ENCODE measurements at regions not wholly inside any gene's neighbourhood (a gene's known extent, or its start where the extent isn't known, plus 50 kb on each side); places are given as distances from the start of the nearest gene placed in this dataset.

DNA sequence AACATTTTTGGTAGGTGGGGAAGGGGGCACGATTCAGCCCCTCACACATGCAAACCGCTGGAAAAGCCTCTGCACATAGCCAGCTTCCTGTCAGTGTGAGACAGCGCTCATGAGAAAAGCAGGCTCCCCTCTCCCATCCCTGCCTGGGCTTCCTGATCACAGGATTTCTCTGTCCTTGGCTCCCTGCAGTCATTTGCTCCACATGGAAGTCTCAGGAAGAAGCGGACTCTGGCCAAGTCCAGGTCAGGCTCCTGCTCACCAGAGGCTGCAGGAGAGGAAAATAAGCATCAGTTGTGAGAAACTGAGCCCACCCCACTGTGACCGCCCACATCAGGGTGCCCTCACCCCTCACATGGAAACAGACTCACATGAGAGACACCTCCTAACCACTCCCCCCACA, 664.3 kb upstream of the TENM3 start:
- DNase-seq: no peak

DNA sequence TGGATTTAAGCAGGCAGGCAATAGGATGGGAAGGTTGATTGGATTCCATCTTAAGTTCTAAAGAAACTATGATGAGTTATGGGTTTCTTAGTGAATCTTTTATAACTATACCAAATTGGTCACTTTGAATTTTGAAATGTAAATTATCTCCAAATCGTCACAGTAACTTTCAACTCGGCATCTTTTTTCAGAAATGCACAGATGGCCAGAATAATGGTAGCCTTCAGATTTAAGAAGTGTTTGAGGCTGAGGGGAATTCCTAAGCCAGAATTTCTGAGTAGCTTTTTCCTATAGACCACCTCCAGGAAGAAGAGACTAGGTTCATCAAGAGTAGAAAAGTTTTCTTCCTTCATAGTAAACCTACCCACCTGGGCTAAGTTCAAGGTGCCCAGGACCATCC, 663.7 kb upstream of the TENM3 start:
- no peak for DNase-seq

DNA sequence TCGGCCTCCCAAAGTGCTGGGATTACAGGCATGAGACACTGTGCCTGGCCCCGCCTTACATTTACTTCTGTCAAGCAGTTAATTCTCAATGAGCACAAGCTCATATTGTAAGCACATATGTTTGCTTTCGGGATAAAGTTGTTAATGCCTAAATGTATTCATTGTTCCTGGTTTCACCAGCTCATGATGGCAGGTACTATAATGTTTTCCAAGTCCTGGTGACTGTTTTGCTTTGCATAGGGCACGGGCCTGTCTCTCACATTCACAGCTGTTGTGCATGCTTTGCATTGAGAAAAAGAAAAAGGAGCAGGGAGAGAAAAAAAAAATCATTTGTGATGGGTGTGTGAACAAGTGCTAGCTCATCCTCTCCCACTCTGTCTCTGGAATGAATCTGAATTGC, 661.2 kb upstream of the TENM3 start:
- DNase-seq: peak; percentile 17

DNA sequence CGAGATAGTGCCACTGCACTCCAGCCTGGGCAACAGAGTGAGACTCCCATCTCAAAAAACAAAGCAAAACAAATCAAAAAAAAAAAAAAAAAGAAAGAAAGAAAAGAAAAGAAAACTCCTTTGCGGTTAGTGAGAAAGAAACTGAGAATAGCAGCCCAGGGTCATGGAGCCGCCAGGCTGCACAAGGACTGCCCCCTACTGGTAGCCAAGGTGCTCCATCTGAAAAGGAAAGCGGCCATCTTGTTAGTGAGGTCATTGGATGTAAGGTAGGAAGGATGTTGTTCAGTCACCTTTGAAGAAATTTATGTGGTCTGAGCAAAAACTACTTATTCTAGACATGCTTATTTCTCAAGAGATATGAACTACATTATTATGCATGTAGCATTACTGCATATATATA, 660.6 kb upstream of the TENM3 start:
- no peak for DNase-seq

DNA sequence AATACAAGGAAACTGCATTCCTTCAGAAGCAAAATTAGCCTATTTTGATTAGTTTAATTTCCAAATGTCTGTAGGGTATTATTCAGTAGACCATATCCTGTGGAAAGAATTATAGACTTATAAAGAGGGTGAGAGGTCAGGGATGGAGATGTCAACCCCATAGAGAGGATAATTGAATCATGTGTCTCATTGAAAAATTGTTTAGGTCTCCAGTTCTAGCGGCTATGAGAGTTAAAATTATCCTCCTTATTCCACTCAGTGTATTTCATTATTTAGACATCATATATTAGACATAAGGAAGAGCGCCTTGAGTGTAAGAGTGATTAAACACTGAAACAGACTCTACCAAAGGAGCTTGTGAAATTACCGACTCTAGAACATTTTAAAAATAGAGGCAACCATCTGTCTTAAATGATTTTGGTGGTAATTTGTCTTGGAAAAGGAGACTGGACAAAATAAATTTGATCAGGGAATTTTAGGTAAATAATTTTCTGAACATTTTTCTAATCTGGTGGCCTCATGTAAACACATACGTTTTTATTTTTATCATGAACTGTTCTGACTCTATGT, 654.4 kb upstream of the TENM3 start:
- DNase-seq: no peak

DNA sequence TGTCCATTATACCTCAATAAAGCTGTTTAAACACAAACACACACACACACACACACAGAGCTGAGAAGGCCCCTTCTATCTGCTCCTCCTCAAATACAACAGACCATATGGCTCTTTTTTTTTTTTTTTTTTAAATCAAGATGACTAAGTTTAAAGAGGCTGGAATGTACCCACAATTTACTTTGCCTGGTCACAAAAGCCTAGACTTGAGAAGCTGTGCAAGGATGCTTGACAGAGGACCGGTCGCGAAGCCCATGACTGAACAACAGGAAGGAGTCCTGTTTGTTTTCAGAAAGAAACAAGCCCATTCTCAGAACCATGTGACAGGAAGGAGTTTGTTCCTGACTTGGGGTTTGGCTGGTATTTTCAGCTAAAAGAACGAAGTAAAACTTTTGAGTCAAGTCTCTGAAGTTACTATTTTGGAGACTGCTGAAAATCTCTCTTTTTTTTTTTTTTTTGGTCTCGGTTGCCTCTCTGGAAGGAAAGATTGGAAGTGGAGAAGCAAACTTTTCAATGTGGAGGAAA, 650.9 kb upstream of the TENM3 start:
- DNase-seq: no peak

DNA sequence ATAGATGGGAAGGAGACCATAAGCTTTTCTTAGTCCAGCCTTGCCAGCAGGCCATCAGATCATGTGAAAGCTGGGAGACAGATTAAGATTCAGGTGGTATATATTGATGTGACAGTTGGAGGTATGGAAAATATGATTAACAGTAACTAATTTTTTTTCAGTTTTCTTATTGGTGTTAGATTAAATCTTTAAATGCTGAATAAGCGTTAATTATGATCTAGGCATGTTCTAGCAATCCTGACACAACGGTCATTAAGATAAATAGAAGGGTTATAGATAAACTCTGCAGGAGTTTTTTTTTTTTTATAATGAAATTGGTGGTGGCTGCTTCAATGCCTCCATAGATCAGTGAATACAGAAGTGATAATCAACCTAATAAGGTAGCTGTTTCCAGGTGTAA, 649.5 kb upstream of the TENM3 start:
- DNase-seq: no peak

DNA sequence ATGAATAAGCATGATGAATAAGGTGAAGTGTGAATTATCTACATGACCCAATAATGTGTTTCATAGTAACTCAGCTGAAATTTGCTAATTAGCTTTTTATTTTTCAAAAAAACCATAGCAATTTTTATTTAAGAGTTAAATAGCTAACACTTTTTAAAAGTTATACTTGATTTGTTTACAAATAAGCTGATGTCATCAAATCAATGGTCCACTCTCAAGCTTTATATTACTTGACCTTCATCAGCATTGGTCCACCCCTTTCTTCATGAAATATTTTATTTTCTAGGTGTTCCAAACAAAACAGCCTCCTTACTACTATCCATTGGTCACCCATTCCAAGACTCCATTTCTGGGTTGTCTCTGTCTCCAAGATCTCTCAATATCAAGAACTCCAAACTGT, 649.0 kb upstream of the TENM3 start:
- DNase-seq: no peak

DNA sequence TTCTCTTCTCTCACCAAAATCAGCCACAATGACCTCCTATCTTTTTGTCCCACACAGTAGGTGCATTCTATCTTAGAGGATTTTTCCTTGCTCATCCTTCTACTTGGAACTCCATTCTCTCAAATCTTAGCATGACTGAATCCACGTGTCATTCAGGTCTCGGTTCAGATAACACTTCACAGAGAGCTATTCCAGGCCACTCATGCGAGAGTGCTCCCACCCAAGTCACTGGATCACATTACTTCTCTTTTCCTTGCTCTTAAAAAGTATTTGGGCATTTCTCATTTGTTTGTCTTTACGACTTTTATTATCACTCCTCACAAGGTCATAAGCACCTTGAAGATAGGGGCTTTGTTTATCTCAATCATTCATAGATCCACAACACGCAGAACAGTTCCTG, 647.5 kb upstream of the TENM3 start:
- no peak for DNase-seq

DNA sequence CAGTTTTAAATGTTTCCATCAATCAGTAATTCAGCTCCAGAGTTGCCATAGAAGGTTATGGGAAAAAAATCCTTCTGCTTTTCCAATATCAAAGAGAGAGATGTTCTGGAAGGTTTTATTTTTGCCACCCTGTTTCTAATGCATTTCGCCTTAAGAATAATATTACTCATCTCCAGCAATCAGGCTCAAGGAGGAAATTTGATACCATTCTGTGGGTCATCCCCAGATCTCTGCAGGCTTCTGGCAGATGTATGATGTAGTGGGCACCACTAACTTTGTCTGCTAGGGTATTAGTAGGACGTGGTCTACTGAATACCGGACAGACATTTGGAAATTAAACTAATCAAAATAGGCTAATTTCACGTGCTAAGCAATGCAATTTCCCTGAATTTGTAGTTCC, 645.4 kb upstream of the TENM3 start:
- no peak for DNase-seq

DNA sequence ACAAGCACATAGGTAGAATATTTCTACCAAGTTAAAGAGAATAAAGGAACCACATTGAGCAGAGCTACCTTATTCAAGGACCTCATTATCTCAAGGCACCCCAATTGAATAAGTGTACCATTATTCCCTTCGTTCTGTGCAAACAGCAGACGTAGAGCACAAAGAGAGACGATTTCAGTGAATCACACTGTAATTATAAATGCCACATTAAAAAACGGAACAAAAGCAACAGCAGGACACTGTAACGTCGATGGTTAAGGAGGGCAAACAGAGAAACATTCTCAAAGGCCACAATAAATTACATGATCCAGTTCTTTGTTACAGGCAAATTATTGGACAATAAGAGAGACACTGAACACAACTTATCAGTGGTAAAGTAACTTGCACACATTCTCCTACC, 644.1 kb upstream of the TENM3 start:
- peak; percentile 83 for DNase-seq

DNA sequence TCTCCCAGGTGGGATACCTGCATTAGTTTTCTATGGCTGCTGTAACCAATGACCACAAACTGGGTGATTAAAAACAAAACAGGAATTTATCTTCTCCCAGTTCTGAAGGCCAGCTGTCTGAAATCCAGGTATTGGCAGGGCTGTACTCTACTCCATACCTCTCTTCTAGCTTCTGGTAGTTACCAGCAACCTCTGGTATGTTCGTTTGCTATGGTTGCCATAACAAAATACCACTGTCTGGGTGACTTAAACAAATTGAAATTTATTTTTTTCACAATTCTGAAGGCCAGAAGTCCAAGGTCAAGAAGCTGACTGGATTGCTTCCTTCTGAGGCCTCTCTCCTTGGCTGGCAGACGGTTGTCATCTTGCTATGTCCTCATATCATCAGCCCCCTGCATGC, 642.1 kb upstream of the TENM3 start:
- DNase-seq: no peak

DNA sequence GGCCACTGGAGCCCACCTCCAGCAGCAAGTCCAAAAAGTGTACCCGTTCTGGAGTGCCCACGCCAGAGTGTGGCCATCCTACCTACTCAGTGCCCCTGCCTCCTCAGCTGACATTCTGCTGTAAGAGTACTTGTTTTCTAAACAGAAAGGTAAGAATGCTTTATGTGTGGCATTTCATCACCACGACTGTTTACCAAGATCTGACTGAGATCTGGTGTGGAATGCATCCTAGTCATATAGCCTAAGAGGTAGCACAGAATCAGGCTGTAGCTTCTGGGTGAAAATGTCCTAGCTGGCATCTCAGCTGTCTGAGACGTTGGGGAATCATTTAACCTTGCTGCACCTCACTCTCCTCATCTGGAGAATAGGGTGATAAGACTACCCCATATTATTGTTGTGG, 638.7 kb upstream of the TENM3 start:
- no peak for DNase-seq

DNA sequence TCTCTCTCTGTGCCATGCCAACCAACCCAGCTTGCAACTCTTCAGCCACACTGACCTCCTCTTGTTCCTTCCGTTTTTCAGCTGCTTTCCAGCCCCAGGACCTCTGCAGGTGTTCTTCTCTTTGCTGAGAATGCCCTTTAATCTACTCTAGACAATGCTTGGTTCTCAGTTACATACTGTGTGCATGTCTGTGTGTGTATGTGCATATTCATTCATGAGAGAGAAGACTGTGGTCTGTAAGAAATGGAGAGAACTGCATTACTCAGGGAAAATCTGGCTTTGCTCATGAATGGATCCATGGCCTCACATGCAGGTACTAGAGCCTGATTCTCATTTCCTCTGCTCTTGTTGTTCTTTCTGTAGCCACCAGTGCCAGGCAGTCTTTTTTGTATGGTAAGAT, 636.9 kb upstream of the TENM3 start:
- no peak for DNase-seq

DNA sequence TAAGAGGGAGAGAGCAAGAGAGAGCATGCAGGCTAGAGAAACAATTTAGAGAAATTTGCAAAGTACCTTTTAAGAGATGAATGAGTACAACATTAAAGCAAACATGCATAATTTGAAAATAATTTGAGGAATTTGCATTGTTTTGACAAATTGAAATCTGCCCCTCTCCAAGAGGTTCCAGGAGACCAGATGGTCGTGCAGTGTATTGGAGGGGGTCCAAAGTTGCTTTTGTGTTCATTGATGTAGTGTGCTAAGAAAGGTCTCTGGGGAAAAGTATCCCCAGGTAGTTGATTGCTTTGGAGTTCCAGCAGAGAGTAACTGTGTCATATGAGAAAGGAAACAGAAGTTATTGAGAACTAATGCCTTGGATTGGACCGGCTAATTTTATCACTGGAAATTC, 635.0 kb upstream of the TENM3 start:
- no peak for DNase-seq

DNA sequence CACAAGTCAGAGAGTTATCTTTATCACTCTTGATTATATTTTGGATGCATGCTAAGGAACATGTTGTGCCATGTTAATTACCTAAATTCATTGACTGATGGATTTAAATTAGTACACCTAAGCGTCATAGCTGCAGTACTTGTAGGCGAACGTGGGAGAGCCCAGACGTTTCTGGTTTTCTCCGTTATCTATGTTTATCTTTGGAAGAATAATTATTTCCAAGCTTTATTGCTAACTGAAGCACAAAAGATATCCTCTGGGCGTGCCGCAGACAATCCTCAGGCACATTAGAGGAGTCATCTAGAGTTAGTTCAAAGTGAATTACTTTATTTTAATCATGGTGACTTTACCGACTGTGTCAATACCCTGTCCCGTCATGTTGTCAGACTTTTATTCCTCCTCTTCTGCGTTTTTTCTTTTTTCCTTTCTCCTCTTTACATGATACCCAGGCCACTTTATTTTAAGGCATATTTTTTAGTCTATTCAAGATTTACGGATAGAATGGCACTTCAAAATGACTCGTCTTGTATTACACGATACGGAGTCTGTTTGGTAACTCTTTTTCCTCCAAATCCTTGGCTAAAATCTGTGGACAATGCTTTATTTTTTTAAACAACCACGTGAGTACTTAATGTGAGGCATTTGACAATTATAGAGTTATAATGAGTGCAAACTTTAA, 632.0 kb upstream of the TENM3 start:
- DNase-seq: no peak

DNA sequence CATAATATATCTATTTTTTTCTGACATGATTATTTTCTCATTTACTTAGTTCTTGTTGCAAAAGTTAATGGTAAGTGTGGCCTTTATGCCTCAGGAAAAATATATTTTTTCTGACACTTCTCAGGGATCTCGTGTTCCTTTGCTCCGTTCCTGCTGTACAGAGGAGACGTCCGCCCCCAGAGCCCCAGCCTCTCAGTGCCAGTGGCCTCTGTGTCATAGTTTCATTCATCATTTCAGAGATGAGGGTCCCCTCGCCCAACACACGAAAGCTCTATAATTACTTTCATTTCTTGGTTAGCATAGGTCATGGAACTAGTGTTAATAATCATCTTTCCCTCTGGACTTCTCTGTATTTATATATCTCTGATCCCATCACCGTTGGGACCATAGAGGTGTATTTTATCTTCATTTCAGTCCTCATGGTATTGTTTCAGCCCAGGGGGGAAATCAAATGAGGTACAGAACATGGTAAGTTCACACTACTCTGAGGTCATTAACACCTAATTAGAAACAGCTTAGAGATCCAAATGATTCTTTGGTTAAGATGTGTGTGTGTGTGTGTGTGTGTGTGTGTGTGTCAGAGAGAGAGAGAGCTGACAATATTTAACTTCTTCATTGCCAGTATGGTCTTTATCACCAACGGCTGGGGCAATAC, 631.1 kb upstream of the TENM3 start:
- no peak for DNase-seq

DNA sequence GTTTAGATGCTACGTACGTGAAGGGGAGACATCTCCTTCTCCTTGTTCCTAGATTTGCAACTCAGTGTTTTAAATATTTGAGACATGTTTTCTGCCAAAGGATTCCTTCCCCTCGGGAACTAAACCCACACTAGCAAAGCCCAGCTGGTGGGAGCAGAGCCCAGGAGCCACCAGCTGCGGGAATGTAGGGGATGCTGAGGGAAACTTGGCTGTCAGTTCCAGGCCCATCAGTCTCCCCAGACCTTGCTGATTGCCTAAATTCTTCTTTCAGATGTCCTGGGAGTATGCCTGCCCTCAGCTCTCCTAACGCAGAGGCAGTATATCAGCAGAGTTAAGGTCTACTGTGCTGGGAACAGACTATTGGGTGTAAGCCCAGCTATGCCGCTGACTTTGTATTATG, 630.0 kb upstream of the TENM3 start:
- DNase-seq: no peak

DNA sequence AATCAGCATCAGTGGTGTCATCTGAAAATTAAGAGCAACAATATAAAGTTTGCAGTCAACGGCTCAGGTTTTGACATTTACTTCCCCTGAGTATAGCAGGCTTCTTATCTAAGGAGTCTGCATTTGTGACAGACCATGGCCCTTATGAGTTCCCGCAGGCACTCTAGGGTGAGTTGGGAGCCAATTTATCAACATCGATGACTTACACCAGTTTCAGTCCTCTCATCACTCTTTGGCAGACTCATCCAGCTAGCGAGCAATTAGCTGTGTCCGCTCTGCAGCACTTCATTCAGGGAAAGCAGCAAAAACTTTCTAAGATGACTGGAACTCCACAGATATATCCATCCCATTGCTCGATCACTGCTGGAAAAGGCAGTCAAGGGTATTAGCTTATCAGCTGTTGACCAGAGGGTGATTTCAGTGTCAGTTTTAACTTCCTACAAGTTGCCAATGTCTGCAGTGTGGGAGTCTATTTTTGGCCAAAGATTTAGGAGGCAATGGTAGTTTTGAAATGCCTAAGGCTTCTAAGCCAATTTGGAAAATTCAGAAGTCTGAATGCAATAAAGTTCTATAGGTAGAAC, 625.1 kb upstream of the TENM3 start:
- no peak for DNase-seq

DNA sequence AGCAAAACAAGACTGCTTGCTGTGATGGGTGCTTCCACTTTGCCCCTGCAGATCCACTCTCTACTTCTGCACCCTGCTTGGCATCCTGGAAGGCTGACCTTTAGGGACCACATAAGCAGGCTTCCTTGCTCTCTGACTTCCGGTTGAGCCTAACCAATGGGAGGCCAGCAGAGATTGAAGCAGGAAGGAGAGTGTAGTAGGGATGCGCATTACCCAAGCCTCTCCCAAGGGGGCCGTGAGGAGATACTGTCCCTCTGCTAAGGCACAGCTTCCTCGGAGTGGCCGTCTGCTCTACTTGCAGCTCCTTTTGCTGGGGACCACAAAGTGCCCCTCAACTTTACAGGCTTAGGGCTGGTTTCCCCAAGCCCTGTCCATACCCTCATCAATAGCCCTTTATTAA, 624.3 kb upstream of the TENM3 start:
- no peak for DNase-seq

DNA sequence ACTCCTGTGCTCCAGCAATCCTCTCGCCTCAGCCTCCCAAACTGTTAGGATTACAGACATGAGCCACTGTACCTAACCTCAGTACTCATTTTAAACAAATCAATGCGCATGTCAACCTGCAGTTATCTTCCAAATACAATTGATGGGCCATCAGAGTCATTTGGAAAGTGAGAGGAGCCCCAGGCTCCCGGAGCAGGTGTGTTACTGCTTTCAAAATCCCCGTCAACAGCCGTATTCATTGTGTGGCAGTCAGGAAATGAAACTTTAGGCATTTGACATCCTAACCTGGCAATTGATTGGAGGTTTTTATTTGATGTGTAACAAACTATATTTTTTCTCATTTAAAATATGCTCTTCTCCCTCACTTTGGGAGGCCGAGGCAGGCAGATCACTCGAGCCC, 623.6 kb upstream of the TENM3 start:
- DNase-seq: no peak

DNA sequence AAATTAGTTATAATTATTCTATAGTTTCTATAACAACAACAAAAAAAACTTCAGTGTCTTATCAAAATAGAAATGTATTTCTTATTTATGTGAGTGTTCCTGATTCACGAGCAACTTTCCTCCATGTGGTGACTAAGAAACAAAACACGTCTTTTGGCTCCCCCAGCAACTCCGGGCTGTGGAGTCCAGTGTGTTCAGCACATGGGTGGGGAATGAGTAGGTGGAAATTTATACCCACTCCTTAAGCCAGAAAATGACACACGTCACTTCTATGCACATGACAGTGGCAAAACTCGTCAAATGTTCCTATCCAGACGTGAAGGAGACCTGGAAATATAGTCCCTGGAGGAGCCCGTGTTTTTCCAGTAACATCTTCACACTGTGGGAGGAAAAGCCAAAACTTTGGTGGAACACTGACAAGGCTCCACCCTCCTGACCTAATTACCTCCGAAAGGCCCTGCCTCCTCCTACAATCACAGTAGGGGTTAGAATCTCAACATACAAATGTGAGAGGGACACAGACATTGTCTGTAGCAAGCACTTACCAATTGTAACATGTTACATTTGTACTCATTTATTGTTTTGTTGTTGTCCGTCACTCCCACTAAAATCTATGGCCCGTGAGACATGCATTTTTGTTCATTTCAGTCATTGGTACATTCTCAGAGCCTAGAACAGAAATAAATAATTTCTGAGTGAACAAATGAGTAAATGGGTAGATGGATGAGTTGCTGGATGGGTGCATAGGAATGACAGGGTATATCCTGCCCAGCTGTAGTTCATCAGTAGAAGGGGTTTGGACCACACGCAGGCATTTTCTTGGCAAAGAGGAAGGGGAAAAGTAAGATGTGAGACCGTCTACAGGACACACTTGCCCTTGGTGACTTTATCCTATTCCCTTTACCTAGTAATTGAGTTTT, 605.8 kb upstream of the TENM3 start:
- no peak for DNase-seq

DNA sequence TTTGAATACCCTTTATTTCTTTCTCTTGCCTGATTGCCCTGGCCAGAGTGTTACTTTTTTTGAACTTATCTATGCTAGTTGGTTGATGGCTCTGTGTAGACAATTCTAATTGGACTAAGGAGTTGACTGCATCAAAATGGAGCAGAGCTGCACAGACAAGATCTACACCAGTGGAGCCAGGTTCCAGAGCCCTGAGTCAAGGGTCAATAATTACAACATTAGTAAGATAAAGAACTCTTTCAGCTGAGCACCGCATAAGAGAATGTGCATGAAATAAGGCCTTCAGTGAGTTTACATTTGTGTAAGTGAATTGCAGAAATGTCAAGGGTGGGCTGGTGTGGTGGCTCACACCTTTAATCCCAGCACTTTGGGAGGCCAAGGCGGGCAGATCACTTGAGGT, 599.7 kb upstream of the TENM3 start:
- no peak for DNase-seq
